Bronchial epithelial cell (primary cell): ENCODE measurements at regions not wholly inside any gene's neighbourhood (a gene's known extent, or its start where the extent isn't known, plus 50 kb on each side); places are given as distances from the start of the nearest gene placed in this dataset.
A peak's percentile ranks its signal among the peaks of the same experiment; 100 is the strongest.

ENCODE experiments used
- DNase-seq: peaks from one replicate; pipeline ENCODE4 v3.0.0-alpha.2; 2010; ENCODE audit warnings: low read depth
- FAIRE-seq: peaks from 2 replicates; lab custom pipeline; 2011; peaks lifted over from hg19 to GRCh38; lab: Jason Lieb, UNC
- H3K27me3 ChIP-seq: 2 replicates; pipeline ENCODE4 v1.5.1; 2011; ENCODE audit warnings: low read length; ENCODE audit not compliant: control insufficient read depth, insufficient read depth
- H3K36me3 ChIP-seq: 2 replicates; pipeline ENCODE4 v1.5.1; 2011; ENCODE audit warnings: low read length; ENCODE audit not compliant: control insufficient read depth, insufficient read depth
- H3K4me3 ChIP-seq: 2 replicates; pipeline ENCODE4 v1.5.1; 2011; ENCODE audit warnings: mild to moderate bottlenecking, low read depth, low read length, control low read depth
- TF ChIP-seq, protein P1 (sequence below): IDR thresholded peaks from 2 replicates; pipeline ENCODE4 v1.5.1; 2011; ENCODE audit warnings: mild to moderate bottlenecking, moderate library complexity, low read length, control low read depth, inconsistent platforms; ENCODE audit not compliant: insufficient read depth, severe bottlenecking

DNA sequence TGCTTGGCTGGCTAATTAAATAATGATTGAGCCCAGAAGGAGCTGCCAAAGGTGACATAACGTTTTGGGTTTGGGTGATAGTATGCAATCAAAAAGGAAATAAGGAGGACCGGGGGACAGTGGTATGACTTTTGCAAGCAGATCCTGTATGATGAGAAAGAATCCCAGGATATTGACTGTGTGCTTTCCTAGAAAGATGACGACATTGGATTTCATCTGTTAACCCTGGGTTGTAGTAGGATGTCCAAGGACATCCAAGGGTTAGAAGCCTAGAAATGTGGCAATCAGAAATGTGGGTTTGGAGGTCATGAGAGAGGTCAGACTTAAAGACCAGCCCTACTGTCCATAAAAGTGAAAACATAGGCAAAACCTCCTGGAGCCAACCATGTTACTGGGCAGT lies 50.3 kb upstream of the HMHB1 start:
- no peak for DNase-seq
- FAIRE-seq: peak; percentile 76
- Histone ChIP-seq H3K36me3 (no peaks in the 10 kb centered on the region), H3K4me3 (no peak overlapping the region), H3K27me3 (no peaks in the 10 kb centered on the region)
- TF ChIP-seq, protein P1, sequence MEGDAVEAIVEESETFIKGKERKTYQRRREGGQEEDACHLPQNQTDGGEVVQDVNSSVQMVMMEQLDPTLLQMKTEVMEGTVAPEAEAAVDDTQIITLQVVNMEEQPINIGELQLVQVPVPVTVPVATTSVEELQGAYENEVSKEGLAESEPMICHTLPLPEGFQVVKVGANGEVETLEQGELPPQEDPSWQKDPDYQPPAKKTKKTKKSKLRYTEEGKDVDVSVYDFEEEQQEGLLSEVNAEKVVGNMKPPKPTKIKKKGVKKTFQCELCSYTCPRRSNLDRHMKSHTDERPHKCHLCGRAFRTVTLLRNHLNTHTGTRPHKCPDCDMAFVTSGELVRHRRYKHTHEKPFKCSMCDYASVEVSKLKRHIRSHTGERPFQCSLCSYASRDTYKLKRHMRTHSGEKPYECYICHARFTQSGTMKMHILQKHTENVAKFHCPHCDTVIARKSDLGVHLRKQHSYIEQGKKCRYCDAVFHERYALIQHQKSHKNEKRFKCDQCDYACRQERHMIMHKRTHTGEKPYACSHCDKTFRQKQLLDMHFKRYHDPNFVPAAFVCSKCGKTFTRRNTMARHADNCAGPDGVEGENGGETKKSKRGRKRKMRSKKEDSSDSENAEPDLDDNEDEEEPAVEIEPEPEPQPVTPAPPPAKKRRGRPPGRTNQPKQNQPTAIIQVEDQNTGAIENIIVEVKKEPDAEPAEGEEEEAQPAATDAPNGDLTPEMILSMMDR: no peak

DNA sequence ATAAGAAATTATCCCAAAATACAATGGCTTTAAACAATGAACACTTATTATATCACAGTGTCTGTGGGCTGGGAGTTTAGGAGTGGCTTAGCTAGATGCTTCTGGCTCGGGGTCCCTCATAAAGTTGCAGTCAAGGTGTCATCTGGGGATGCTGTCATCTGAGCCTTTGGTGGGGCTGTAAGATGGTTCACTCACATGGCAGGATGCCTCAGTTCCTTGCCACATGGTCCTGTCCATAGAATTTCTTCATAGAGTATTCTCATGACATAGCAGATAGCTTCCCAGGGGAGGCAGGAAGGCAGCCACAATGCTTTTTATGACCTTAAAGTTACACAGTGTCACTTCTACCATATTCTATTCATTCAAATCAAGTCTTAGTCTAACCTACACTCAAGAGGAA lies 51.2 kb upstream of the HMHB1 start:
- H3K27me3 ChIP-seq: no peaks in the 10 kb centered on the region

DNA sequence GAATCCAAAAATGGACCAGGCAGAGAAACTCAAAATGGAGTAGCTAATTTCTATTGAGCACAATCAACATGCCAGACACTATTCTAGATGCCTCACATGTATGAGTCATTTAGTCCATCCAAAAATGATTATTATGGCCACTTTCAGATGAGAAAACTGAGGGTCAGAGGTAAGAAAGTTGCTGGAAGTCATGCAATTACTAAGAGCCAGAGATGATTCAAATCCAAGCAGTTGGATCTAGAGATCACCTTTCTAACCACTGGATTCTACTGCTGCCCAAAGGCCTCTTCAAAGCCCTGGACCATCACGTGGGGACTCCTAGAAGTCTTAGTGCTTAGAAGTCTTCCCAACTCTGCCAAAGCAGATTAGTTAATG lies 51.8 kb upstream of the HMHB1 start:
- FAIRE-seq: no peak
- TF ChIP-seq, protein P1: no peak

More for the DNA sequence above, 51.2 kb upstream of the HMHB1 start:
- Histone ChIP-seq H3K36me3 (no peaks in the 10 kb centered on the region), H3K4me3 (no peak overlapping the region)
- FAIRE-seq: no peak
- DNase-seq: no peak
- TF ChIP-seq, protein P1: no peak

DNA sequence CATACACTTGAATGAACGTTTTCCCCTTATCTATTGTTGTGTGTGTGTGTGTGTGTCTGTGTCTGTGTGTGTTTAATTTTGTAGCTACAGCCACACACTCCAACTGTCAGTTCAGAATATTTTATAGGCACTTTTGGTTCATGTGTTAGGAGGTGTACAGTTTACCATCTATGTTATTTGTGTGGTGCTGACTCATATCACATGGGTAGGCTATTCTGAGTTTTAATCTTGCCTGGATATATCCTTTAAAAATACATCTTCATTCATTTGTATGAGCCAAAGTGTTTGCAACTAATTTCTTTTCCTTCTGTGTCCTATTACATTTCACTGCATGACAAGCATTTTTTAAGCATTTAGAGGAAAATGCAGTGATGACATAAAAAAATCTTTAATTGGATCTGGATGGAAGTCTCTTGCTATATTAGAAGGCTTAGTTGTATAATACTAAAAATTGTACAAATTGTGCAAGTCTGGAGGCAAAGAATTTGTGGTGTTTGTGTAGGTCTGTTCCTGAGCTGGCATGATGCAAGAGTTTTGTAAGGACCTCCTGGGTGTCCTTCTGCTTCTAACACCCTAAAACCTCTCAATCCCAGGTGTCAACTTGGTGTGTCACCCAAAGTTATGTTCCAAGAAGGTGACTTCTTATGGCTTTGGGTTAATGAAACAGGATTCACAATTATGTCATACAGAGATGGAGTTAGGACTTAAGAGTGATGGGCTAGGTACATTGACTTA lies 52.4 kb upstream of the HMHB1 start:
- Histone ChIP-seq H3K36me3 (no peaks in the 10 kb centered on the region), H3K27me3 (no peaks in the 10 kb centered on the region), H3K4me3 (no peak overlapping the region)
- TF ChIP-seq, protein P1: no peak
- no peak for DNase-seq
- FAIRE-seq: no peak

More for the DNA sequence above, 51.8 kb upstream of the HMHB1 start:
- no peaks in the 10 kb centered on the region for H3K27me3 ChIP-seq
- no peak for DNase-seq
- no peak overlapping the region for H3K4me3 ChIP-seq
- no peaks in the 10 kb centered on the region for H3K36me3 ChIP-seq

DNA sequence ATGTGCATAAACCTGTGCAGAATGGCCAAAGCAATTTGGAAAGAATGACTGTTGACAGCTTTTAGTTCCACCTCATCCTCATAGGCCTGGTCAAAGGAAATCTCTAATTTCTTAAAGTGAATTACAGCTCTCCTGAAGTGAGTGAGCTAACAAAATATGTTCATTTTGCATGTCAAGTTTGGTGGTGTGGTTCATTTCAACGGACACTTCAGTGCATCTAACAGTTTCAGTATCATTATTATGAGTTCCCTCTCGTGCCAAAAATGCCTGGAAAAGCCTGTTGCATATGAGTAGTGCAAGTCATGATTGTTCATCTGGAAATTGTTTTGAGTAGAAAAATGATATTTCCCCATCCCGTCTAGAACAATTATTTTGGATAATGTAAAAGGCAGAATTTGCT lies 53.2 kb upstream of the HMHB1 start:
- no peak overlapping the region for H3K4me3 ChIP-seq
- no peak for DNase-seq
- H3K36me3 ChIP-seq: no peaks in the 10 kb centered on the region
- no peaks in the 10 kb centered on the region for H3K27me3 ChIP-seq
- TF ChIP-seq, protein P1: no peak
- no peak for FAIRE-seq

DNA sequence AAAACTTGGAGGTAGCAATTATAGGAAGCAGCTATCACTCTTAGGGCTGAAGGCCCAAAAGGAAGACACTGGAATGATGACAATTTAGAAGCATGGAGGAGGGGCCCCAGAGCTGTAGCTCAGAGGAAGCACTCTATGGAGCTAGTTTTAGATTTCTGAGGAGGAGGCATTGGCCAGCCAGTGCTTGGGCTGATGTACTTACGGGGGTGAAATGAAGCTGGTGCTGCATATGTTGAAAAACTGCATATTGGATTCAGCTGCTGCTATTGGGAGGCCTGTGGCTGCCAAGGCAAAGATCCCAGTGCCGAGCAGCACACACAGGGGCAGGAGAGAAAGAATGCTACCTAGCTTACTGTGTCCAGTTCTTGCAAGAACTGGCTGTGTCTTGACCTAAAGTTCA lies 53.9 kb upstream of the HMHB1 start:
- TF ChIP-seq, protein P1: no peak
- FAIRE-seq (no peak), DNase-seq (no peak)
- H3K4me3 ChIP-seq: no peak overlapping the region
- no peaks in the 10 kb centered on the region for H3K27me3 ChIP-seq
- no peaks in the 10 kb centered on the region for H3K36me3 ChIP-seq
